Neural cell (in vitro differentiated cells): ENCODE measurements at regions not wholly inside any gene's neighbourhood (a gene's known extent, or its start where the extent isn't known, plus 50 kb on each side); places are given as distances from the start of the nearest gene placed in this dataset.

ENCODE experiments used
- H2AFZ ChIP-seq: fragments of 200-600, 300-800 bp; sonication (generic), shearing (Covaris generic); 2 replicates; pipeline ENCODE4 v1.6.0; 2014; ENCODE audit warnings: low read depth, mild to moderate bottlenecking, antibody characterized with exemption, low read length, moderate library complexity
- H3F3A ChIP-seq: fragments of 200-600 bp; shearing (Covaris generic); 2 replicates; pipeline ENCODE4 v1.6.1; 2016; ENCODE audit warnings: mild to moderate bottlenecking, moderate library complexity, mixed read lengths, antibody characterized with exemption, low read length; ENCODE audit not compliant: insufficient read depth, poor library complexity, severe bottlenecking
- H3K27ac ChIP-seq: fragments of 200-600, 300-800 bp; sonication (generic), shearing (Covaris generic); 2 replicates; pipeline ENCODE4 v1.5.1; 2014; ENCODE audit warnings: mild to moderate bottlenecking, low read length, moderate library complexity
- H3K27me3 ChIP-seq: fragments of 300-800, 200-600 bp; sonication (generic), shearing (Covaris generic); 2 replicates; pipeline ENCODE4 v1.6.0; 2014; ENCODE audit warnings: mild to moderate bottlenecking, low read depth, low read length, moderate library complexity; ENCODE audit not compliant: insufficient read depth
- H3K36me3 ChIP-seq: fragments of 300-800, 200-600 bp; sonication (generic), shearing (Covaris generic); 2 replicates; pipeline ENCODE4 v1.5.1; 2014; ENCODE audit warnings: mild to moderate bottlenecking, antibody characterized with exemption, low read length, moderate library complexity; ENCODE audit not compliant: insufficient read depth
- H3K4me2 ChIP-seq: fragments of 300-800, 200-600 bp; sonication (generic), shearing (Covaris generic); 2 replicates; pipeline ENCODE4 v1.6.0; 2014; ENCODE audit warnings: mild to moderate bottlenecking, low read length
- H3K4me3 ChIP-seq: fragments of 300-800, 200-600 bp; sonication (generic), shearing (Covaris generic); 2 replicates; pipeline ENCODE4 v1.5.1; 2014; ENCODE audit warnings: mild to moderate bottlenecking, low read length, moderate library complexity
- H3K79me2 ChIP-seq: fragments of 200-600 bp; shearing (Covaris generic); replicated peaks from 2 replicates; pipeline ENCODE4 v1.6.0; 2014; ENCODE audit warnings: mild to moderate bottlenecking, low read length, moderate library complexity; ENCODE audit not compliant: insufficient read depth
- H3K9ac ChIP-seq: fragments of 300-800, 200-600 bp; sonication (generic), shearing (Covaris generic); 2 replicates; pipeline ENCODE4 v1.6.1; 2016; ENCODE audit warnings: mild to moderate bottlenecking, low read length, mixed read lengths
- H3K9me2 ChIP-seq: fragments of 200-600 bp; shearing (Covaris generic); 2 replicates; pipeline ENCODE4 v1.6.1; 2016; ENCODE audit warnings: mild to moderate bottlenecking, low read length, mixed read lengths; ENCODE audit not compliant: insufficient read depth
- H3K9me3 ChIP-seq: fragments of 200-600, 300-800 bp; sonication (generic), shearing (Covaris generic); 2 replicates; pipeline ENCODE4 v1.6.1; 2016; ENCODE audit warnings: mild to moderate bottlenecking, mixed run types, low read length, moderate library complexity, mixed read lengths
- H4K20me1 ChIP-seq: fragments of 200-600 bp; shearing (Covaris generic); 2 replicates; pipeline ENCODE4 v1.6.1; 2016; ENCODE audit warnings: mild to moderate bottlenecking, mixed run types; ENCODE audit not compliant: insufficient read depth
- CTCF ChIP-seq: fragments of 450-650 bp; IDR thresholded peaks from 2 replicates; pipeline ENCODE4 v1.5.1; 2014; ENCODE audit warnings: antibody characterized with exemption, mild to moderate bottlenecking, moderate library complexity; ENCODE audit not compliant: poor library complexity, severe bottlenecking
- EP300 ChIP-seq: fragments of 450-650 bp; conservative IDR thresholded peaks from 2 replicates; pipeline ENCODE4 v1.6.1; 2014; ENCODE audit warnings: antibody characterized with exemption, mild to moderate bottlenecking, moderate library complexity; ENCODE audit not compliant: poor library complexity, severe bottlenecking
- EZH2 ChIP-seq: fragments of 200-600, 300-800 bp; shearing (Covaris generic), sonication (generic); IDR thresholded peaks from 2 replicates; pipeline ENCODE4 v1.6.1; 2014; ENCODE audit warnings: antibody characterized with exemption, low read length, borderline replicate concordance, mild to moderate bottlenecking; ENCODE audit not compliant: insufficient read depth, poor library complexity, severe bottlenecking
- MXI1 ChIP-seq: fragments of 450-650 bp; conservative IDR thresholded peaks from 2 replicates; pipeline ENCODE4 v1.6.1; 2014; ENCODE audit warnings: antibody characterized with exemption, mild to moderate bottlenecking; ENCODE audit not compliant: poor library complexity, severe bottlenecking
- POLR2AphosphoS5 ChIP-seq: IDR thresholded peaks from 2 replicates; pipeline ENCODE4 v1.6.1; 2012
- RAD21 ChIP-seq: fragments of 450-650 bp; conservative IDR thresholded peaks from 2 replicates; pipeline ENCODE4 v1.6.1; 2014; ENCODE audit warnings: antibody characterized with exemption, mild to moderate bottlenecking, moderate library complexity
- REST ChIP-seq: IDR thresholded peaks from 2 replicates; pipeline ENCODE4 v1.6.1; 2012; ENCODE audit warnings: borderline replicate concordance
- SMC3 ChIP-seq: fragments of 450-650 bp; conservative IDR thresholded peaks from 2 replicates; pipeline ENCODE4 v1.6.1; 2014; ENCODE audit warnings: antibody characterized with exemption, mild to moderate bottlenecking, moderate library complexity; ENCODE audit not compliant: poor library complexity
- TAF1 ChIP-seq: IDR thresholded peaks from 2 replicates; pipeline ENCODE4 v1.6.1; 2012; ENCODE audit warnings: low read depth

- Histone ChIP-seq H3K27me3 (no peaks in the 10 kb centered on the region), H3K27ac (no peak overlapping the region), H2AFZ (no peak overlapping the region), H3K4me2 (no peak overlapping the region), H3K9me2 (no peaks in the 10 kb centered on the region), H3K9ac (no peak overlapping the region), H3K4me3 (no peak overlapping the region), H3K79me2 (no peaks in the 10 kb centered on the region), H3K36me3 (no peaks in the 10 kb centered on the region), H3K9me3 (no peaks in the 10 kb centered on the region), H3F3A (no peaks in the 10 kb centered on the region), H4K20me1 (no peaks in the 10 kb centered on the region)
- TF ChIP-seq CTCF, result peak; percentile 78
- no peak for TF ChIP-seq TAF1
- TF ChIP-seq EZH2, result no peak
- no peak for TF ChIP-seq REST
- no peak for TF ChIP-seq EP300
- TF ChIP-seq POLR2AphosphoS5, result no peak
- TF ChIP-seq RAD21, result peak; percentile 80
- no peak for TF ChIP-seq MXI1
- TF ChIP-seq SMC3, result peak; percentile 83
Observed at GRCh38 chr18:73842795-73843394, 304.7 kb downstream of the FBXO15 start.

- Histone ChIP-seq H3K36me3 (no peaks in the 10 kb centered on the region), H3K9me2 (no peaks in the 10 kb centered on the region), H3K27me3 (no peaks in the 10 kb centered on the region), H3K9ac (no peak overlapping the region), H3K27ac (no peak overlapping the region), H3K79me2 (no peaks in the 10 kb centered on the region), H3K4me2 (no peak overlapping the region), H3K9me3 (no peaks in the 10 kb centered on the region), H2AFZ (no peak overlapping the region), H4K20me1 (no peaks in the 10 kb centered on the region), H3F3A (no peaks in the 10 kb centered on the region), H3K4me3 (no peak overlapping the region)
- TF ChIP-seq REST (no peak), MXI1 (no peak)
Observed at GRCh38 chr18:73841661-73842060, 306.0 kb downstream of the FBXO15 start.
